GM18858 (cell line): ENCODE measurements at regions not wholly inside any gene's neighbourhood (a gene's known extent, or its start where the extent isn't known, plus 50 kb on each side); places are given as distances from the start of the nearest gene placed in this dataset.
"Not testable (repeated sequence)": the region's sequence is repeated elsewhere in the genome, so short reads cannot be mapped to it uniquely, and the experiment has no call there.

Experiments used
- ATAC-seq: cut with Tn5 transposase; IDR thresholded peaks from one replicate; pipeline ENCODE4 v1.9.1; 2021; ENCODE audit not compliant: unreplicated experiment

DNA sequence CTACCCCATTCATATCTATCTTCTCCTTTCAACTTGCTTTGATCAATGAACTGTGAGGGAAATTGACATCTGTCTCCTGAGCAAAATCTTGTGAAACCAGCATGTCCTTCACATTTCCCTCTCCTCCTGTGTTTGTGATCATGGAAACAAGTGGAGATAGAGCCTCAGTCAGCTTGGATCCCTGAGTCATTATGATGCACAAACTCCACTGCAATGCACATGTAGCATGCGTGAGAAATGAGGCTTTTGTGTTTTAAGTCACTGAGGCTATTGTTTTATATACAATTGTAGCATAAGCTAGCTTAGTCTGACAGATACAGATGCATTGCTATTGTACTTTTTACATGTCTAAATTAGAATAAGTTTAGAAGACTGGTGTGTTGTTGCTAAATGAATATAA is 85.2 kb upstream of the HNMT start:
- ATAC-seq: no peak

DNA sequence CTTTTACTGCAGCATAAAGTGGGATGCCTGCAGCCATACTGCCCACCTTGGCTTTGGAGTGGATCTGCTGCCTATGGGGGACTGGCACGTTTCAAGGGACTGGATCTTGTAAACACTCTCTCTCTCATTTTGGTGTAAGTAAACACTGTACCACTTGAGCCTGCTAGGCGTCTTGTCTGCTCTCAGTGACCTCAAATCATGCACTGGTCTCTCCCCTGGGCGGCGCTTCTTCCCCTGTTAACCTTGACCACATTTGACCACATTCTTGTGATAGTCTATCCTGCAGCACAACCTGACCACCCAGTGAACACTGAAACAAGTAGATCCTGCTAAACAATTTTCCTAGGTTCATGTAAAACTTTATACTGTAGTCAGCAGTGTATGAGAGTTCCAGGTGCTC is 82.6 kb upstream of the HNMT start:
- no peak for ATAC-seq

DNA sequence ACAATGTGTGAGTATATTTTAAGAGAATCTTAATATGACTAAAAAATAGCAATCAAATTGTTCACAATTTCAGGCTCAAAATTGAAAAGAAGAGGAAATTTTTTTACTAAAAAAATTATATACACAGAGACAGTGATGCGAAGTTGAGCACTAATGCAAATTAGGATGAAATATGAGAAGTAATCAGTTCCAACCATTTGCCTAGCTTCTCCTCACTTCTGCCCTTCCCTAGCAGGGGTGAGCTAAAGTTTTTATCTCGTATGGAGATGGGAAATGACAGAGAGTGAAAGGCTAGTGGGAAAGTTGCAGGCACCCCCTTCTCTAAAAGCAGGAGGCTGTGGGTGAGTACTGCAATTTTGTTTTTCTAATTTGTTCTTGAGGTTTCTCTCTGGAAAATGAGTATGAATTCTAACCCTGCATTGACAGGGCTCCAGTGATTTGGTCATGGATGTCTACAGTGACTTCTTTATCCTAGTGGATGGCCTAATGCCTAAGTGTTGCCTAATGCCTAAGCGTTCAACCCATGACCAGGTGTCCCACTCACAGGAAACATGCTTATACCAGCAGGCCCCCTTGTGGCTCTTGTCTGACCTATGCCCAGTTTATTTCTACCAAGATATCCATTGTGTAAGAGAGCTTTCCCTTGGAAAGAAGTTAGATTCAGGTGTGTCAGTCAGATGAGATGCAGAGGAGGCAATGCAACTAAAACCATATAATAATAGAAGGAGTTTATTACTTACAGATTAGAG is 78.0 kb upstream of the HNMT start:
- ATAC-seq: no peak

DNA sequence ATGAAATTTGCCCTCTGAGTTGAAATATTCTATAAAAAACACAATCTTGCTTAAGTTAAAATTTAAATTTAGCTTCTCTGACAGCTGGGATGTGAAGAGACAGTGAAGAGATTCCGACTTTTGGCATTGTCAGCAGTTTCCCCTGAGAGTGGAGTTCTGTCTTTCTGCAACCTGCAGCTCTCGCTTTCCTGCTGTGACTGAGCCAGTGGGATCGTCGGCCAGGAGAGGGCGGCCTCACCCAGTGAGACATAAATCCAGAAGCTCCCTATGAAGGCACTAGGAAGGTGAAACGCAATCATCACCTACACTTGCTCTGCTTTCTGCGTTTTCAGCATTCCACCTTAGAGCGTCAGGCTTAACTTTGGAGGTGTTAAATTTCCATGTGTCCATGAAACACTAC is 75.4 kb upstream of the HNMT start:
- no peak for ATAC-seq

DNA sequence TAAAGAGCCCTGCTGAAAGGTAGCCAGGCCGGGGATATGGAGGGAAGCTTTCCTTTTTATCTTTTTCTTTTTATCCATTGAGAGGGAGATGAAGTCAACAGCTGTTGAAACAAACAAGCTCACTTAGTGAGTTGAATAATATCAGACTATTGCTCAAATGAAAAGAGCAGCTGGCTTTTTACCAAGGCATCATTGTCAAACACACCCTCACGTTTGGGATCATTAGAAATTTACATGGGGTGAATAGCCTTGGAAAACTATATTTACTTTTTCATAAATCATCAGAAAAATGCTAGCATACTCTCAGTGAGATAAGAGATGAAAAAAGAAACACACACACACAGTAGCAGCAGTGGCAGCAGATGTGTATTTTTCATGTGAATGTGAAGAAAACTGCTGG is 71.5 kb upstream of the HNMT start:
- ATAC-seq: no peak

DNA sequence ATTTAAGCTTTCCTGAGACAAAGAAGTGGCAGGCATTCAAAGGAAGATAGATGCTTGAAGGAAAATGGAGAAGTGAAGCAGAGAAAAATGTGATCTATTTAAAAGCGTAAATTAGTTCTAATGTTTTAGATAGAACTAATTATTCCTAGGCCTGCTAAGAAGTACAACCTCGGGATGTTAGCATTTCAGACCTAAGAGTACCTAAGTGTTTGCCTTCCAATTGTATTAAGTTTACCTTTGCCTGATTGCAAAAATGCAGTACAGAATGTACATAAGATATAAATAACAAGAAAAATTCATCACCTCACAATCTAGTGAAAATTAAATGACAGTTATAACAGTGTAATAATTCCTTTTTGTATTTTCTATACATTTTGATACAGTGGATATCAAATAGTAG is 71.1 kb upstream of the HNMT start:
- ATAC-seq: no peak

DNA sequence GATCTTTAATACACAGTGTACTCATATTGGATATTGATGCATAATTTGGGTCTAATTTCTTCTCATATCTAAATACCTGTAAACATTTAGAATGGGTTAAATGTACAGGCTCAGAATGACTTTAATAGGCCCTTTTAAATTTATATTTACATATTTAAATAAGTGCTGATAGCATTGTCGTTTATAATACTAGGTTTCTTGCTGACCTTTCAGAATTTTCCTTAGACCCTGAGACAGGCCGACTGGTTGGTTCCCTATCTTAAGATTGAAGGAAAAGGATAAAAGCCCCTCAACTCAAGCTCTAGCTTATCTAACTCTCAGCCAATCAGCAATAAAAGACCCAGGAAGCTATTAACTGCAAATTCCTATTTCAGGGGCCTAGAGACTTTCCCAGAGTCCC is 67.8 kb upstream of the HNMT start:
- no peak for ATAC-seq

DNA sequence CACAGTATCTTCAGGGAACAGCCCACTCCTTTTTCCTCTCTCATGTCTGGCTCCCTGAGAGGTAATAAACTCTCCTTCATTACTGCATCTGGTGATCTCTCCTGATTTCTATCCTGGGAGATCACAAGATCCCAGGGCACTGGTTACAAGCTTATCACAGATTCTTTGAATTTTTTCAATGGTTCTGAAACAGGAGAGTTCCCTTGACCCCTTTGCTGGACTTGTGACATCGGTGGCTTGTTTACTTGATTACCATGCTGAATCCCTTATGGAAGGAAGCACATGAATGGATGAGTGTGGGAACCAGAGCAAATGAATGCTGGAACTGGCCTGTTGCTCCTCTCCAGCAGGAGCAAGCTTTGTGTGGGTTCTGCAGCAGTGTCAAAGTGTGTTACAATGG is 67.2 kb upstream of the HNMT start:
- ATAC-seq: no peak

DNA sequence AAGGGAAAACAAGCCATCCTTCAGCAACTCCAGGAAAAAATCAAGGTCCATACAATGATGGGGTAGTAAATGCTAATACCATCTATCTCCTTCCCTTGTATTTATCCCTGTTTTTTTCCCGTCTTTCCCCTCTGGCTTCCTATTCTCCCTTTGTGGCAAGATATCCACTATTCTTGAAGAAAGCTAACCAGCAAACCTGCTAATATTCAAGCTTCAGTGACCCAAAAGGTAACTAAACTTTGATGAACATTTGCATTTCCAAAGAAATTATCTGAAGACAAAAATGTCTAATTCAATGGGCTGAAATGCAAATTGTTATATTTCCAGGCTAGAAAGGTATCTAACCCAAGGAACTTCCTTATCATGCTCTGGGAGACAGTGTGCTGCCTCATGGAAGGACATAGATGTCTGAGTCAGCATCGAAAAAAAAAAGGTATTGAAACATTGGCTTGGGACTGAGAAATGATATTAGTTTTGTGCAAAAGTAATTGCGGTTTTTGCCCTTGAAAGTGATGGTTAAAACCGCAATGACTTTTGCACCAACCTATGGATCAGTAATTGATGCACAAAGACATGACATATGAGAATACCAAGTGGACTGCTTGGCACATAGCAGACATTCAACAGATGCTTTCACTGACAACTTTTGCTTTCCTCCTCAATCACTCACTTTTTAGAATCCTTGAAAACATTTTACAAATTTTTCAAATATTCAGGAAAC is 63.7 kb upstream of the HNMT start:
- ATAC-seq: no peak

DNA sequence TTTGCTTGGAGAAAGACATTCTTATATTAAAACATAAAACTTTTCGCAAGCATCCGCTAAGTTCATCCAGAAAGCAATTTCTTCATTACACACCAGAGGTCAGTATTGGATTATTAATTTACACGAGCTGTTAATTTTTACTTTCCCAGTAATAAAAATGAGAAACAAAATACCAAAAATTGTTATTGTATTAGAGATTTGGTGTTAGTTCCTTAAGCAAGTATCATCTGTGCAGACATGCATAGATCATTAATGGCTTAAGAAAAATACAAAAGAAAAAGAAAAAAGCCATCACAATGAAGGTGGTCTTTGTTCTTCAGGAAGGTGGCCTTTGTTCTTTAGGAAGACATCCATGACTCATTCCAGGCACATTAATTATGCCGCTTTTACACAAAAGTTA is 53.6 kb upstream of the HNMT start:
- no peak for ATAC-seq

DNA sequence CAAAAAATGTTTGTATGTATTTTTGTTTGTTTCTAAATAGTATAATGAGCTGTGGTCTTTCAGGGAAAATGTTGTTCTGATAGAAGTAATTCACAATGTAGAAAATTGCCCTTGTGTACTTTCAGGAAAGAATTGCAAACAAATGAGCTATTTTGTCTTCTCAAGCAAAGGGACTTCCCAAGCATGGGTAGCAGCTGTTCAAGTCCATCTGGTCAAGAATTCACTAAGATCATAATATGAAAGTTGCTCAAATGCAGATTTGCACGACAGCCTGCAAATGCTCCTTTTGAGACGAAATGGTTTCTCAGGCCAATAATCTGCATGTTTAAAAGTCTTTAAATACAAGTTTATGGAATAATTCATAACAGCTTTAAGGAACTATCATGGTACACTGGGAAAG is 51.9 kb upstream of the HNMT start:
- no peak for ATAC-seq

DNA sequence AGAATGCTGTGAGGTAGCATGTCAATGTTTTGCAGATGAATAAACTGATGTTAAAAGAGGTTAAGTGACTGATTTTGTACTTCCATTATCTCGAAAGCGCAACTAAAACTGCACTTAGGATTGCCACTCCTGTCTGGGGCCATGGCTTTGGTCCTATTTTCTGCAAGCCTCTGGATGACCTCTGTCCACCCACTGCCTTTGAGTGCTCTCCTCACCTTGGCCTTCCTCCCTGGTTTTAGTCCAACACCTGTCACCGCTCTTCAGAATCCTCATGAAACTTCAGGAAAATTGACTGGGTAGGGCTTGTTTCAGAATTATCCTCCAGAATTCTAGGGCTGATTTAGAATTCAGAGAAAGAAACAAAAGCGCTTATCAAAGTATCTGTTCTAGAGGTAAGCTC is 51.1 kb upstream of the HNMT start:
- ATAC-seq: no peak

DNA sequence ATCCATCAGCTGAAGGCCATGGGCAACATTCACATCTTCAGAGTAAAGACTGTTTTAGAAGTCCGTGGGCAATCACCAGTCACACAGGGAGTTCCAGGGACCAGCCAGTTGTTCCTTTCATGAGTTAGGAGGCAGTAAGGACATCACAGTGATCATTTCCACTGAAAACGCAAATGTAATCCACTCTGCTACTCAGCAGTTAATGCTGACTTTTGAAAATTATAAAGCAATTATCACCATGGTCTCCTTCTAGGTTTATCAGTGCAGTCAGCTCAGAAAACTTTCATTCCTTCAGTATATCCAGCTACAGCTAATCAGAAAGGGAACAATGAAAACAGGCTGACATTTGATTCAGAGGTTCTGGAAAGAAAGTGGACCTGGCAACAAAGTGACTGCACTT is 50.6 kb upstream of the HNMT start:
- not testable (repeated sequence) for ATAC-seq
